GM18498 (cell line): ENCODE measurements at regions not wholly inside any gene's neighbourhood (a gene's known extent, or its start where the extent isn't known, plus 50 kb on each side); places are given as distances from the start of the nearest gene placed in this dataset.

Experiments
- ATAC-seq: cut with Tn5 transposase; IDR thresholded peaks from one replicate; pipeline ENCODE4 v1.9.1; 2021; ENCODE audit warnings: mild to moderate bottlenecking, moderate library complexity; ENCODE audit not compliant: unreplicated experiment

GRCh38 chr10:4070184-4070583, 285.2 kb upstream of the KLF6 start:
- no peak for ATAC-seq

GRCh38 chr10:4069491-4069890, 284.5 kb upstream of the KLF6 start:
- ATAC-seq = no peak

GRCh38 chr10:4068629-4069028, 283.6 kb upstream of the KLF6 start:
- ATAC-seq = no peak

- ATAC-seq = no peak
These were observed 283.0 kb upstream of the KLF6 start for GRCh38 chr10:4067931-4068561.

GRCh38 chr10:4067531-4067930, 282.5 kb upstream of the KLF6 start:
- no peak for ATAC-seq

- ATAC-seq = no peak
These were observed 281.8 kb upstream of the KLF6 start for GRCh38 chr10:4066581-4067390.

GRCh38 chr10:4064489-4064888, 279.5 kb upstream of the KLF6 start:
- ATAC-seq = no peak

- ATAC-seq = no peak
These were observed 278.7 kb upstream of the KLF6 start for GRCh38 chr10:4063717-4064116.

- no peak for ATAC-seq
These were observed 277.7 kb upstream of the KLF6 start for GRCh38 chr10:4062751-4063150.

- no peak for ATAC-seq
These were observed 277.1 kb upstream of the KLF6 start for GRCh38 chr10:4062072-4062471.

GRCh38 chr10:4061441-4061951, 276.5 kb upstream of the KLF6 start:
- ATAC-seq = no peak

- ATAC-seq = no peak
These were observed 274.6 kb upstream of the KLF6 start for GRCh38 chr10:4059471-4060138.

- ATAC-seq = no peak
These were observed 273.6 kb upstream of the KLF6 start for GRCh38 chr10:4058514-4059029.

- no peak for ATAC-seq
These were observed 272.9 kb upstream of the KLF6 start for GRCh38 chr10:4057725-4058513.

- ATAC-seq = no peak
These were observed 272.0 kb upstream of the KLF6 start for GRCh38 chr10:4057021-4057420.

- no peak for ATAC-seq
These were observed 269.8 kb upstream of the KLF6 start for GRCh38 chr10:4054656-4055435.

- no peak for ATAC-seq
These were observed 268.9 kb upstream of the KLF6 start for GRCh38 chr10:4053940-4054339.

GRCh38 chr10:4051641-4052151, 266.7 kb upstream of the KLF6 start:
- ATAC-seq = no peak

GRCh38 chr10:4051011-4051640, 266.1 kb upstream of the KLF6 start:
- no peak for ATAC-seq
